ENCODE measurements at regions not wholly inside any gene's neighbourhood (a gene's known extent, or its start where the extent isn't known, plus 50 kb on each side); places are given as distances from the start of the nearest gene placed in this dataset.

DNA sequence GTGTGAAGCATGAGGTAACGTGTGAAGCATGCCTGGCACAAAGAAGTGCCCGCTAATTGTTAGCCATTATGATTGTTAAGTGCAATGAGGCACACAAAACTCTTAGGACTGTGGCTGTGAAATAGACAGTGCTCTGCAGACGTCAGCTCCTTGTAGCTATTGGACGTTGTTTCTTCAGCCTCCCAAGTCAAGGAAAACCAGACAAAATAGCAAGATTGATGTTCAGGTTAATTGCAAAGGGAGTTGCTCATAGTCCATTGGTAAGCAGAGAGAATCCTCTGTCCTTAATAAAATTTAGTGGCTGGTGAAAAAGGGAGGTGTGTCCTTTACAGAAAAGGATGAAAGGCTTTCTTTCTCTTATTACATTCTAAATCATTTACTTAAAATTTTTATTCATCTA, 54.6 kb upstream of the MBP start:
- TF ChIP-seq ZC3H11A (IDR thresholded peaks at IDR 0.05) (no peak), KDM1A (IDR thresholded peaks at IDR 0.05; ENCODE audit: low read depth) (no peak), CHD4 (IDR thresholded peaks at IDR 0.05; ENCODE audit: borderline replicate concordance) (no peak), POLR2A (IDR thresholded peaks at IDR 0.05; ENCODE audit: low read length) (no peak), MAZ (IDR thresholded peaks at IDR 0.05; ENCODE audit: borderline replicate concordance, low read depth, low read length) (no peak), EP300 (IDR thresholded peaks at IDR 0.05) (no peak), RNF2 (IDR thresholded peaks at IDR 0.05; ENCODE audit: borderline replicate concordance, low read depth) (no peak), EHMT2 (IDR thresholded peaks at IDR 0.05; ENCODE audit: low read depth) (no peak), RCOR1 (IDR thresholded peaks at IDR 0.05; ENCODE audit: low read depth, low read length) (no peak), CBX8 (IDR thresholded peaks at IDR 0.05) (no peak), CBX2 (IDR thresholded peaks at IDR 0.05; ENCODE audit: borderline replicate concordance, low read depth) (no peak)
- TF ChIP-seq, protein P1, sequence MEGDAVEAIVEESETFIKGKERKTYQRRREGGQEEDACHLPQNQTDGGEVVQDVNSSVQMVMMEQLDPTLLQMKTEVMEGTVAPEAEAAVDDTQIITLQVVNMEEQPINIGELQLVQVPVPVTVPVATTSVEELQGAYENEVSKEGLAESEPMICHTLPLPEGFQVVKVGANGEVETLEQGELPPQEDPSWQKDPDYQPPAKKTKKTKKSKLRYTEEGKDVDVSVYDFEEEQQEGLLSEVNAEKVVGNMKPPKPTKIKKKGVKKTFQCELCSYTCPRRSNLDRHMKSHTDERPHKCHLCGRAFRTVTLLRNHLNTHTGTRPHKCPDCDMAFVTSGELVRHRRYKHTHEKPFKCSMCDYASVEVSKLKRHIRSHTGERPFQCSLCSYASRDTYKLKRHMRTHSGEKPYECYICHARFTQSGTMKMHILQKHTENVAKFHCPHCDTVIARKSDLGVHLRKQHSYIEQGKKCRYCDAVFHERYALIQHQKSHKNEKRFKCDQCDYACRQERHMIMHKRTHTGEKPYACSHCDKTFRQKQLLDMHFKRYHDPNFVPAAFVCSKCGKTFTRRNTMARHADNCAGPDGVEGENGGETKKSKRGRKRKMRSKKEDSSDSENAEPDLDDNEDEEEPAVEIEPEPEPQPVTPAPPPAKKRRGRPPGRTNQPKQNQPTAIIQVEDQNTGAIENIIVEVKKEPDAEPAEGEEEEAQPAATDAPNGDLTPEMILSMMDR (IDR thresholded peaks at IDR 0.05), result no peak
- TF ChIP-seq, protein P2, sequence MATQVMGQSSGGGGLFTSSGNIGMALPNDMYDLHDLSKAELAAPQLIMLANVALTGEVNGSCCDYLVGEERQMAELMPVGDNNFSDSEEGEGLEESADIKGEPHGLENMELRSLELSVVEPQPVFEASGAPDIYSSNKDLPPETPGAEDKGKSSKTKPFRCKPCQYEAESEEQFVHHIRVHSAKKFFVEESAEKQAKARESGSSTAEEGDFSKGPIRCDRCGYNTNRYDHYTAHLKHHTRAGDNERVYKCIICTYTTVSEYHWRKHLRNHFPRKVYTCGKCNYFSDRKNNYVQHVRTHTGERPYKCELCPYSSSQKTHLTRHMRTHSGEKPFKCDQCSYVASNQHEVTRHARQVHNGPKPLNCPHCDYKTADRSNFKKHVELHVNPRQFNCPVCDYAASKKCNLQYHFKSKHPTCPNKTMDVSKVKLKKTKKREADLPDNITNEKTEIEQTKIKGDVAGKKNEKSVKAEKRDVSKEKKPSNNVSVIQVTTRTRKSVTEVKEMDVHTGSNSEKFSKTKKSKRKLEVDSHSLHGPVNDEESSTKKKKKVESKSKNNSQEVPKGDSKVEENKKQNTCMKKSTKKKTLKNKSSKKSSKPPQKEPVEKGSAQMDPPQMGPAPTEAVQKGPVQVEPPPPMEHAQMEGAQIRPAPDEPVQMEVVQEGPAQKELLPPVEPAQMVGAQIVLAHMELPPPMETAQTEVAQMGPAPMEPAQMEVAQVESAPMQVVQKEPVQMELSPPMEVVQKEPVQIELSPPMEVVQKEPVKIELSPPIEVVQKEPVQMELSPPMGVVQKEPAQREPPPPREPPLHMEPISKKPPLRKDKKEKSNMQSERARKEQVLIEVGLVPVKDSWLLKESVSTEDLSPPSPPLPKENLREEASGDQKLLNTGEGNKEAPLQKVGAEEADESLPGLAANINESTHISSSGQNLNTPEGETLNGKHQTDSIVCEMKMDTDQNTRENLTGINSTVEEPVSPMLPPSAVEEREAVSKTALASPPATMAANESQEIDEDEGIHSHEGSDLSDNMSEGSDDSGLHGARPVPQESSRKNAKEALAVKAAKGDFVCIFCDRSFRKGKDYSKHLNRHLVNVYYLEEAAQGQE (IDR thresholded peaks at IDR 0.05), result no peak
